DOHH2 (cell line): ENCODE measurements at regions not wholly inside any gene's neighbourhood (a gene's known extent, or its start where the extent isn't known, plus 50 kb on each side); places are given as distances from the start of the nearest gene placed in this dataset.

Experiments used
- H3F3A ChIP-seq: fragments of 200-600 bp; sonication (generic), shearing (Covaris generic); 2 replicates; pipeline ENCODE4 v1.6.0; 2016; ENCODE audit warnings: antibody characterized with exemption, mild to moderate bottlenecking; ENCODE audit not compliant: control insufficient read depth, insufficient read depth
- H3K27ac ChIP-seq: fragments of 200-600 bp; sonication (generic); 2 replicates; pipeline ENCODE4 v1.5.1; 2014; ENCODE audit warnings: low read depth, mild to moderate bottlenecking, low read length, moderate library complexity
- H3K27me3 ChIP-seq: fragments of 200-600 bp; sonication (generic); 2 replicates; pipeline ENCODE4 v1.6.1; 2014; ENCODE audit warnings: mild to moderate bottlenecking, low read length, mixed read lengths; ENCODE audit not compliant: control insufficient read depth
- H3K36me3 ChIP-seq: fragments of 200-600 bp; sonication (generic); 2 replicates; pipeline ENCODE4 v1.6.1; 2014; ENCODE audit warnings: mild to moderate bottlenecking, low read length, moderate library complexity, mixed read lengths; ENCODE audit not compliant: control insufficient read depth
- H3K4me1 ChIP-seq: fragments of 200-600 bp; sonication (generic); 2 replicates; pipeline ENCODE4 v1.6.1; 2014; ENCODE audit warnings: mild to moderate bottlenecking, low read length, mixed read lengths; ENCODE audit not compliant: control insufficient read depth
- H3K4me2 ChIP-seq: fragments of 200-600 bp; sonication (generic); 2 replicates; pipeline ENCODE4 v1.6.0; 2014; ENCODE audit warnings: mild to moderate bottlenecking, low read length, moderate library complexity
- H3K4me3 ChIP-seq: fragments of 200-600 bp; sonication (generic); 2 replicates; pipeline ENCODE4 v1.5.1; 2014; ENCODE audit warnings: mild to moderate bottlenecking, low read length, mixed read lengths
- H3K79me2 ChIP-seq: fragments of 200-600 bp; sonication (generic); 2 replicates; pipeline ENCODE4 v1.6.1; 2014; ENCODE audit warnings: mild to moderate bottlenecking, low read length, mixed read lengths; ENCODE audit not compliant: control insufficient read depth
- H3K9me2 ChIP-seq: fragments of 200-600 bp; sonication (generic); replicated peaks from 2 replicates; pipeline ENCODE4 v1.6.1; 2014; ENCODE audit warnings: mild to moderate bottlenecking, low read length, mixed read lengths; ENCODE audit not compliant: control insufficient read depth
- H3K9me3 ChIP-seq: fragments of 200-600 bp; sonication (generic); 2 replicates; pipeline ENCODE4 v1.6.1; 2014; ENCODE audit warnings: antibody characterized with exemption, low read length, mixed read lengths; ENCODE audit not compliant: control insufficient read depth, insufficient read depth
- H4K20me1 ChIP-seq: fragments of 200-600 bp; sonication (generic); 2 replicates; pipeline ENCODE4 v1.6.0; 2014; ENCODE audit warnings: low read depth, mild to moderate bottlenecking, antibody characterized with exemption, low read length, moderate library complexity; ENCODE audit not compliant: control insufficient read depth, insufficient read depth
- CTCF ChIP-seq: fragments of 200-600 bp; sonication (generic); IDR thresholded peaks from one replicate; pipeline ENCODE4 v1.5.1; 2014; ENCODE audit warnings: antibody characterized with exemption, mild to moderate bottlenecking, low read depth, low read length; ENCODE audit not compliant: poor library complexity, severe bottlenecking
- EZH2phosphoT487 ChIP-seq: fragments of 200-600 bp; sonication (generic); IDR thresholded peaks from 2 replicates; pipeline ENCODE4 v1.6.1; 2017; ENCODE audit warnings: borderline replicate concordance, mild to moderate bottlenecking, antibody characterized with exemption, low read length, moderate library complexity, mixed read lengths

DNA sequence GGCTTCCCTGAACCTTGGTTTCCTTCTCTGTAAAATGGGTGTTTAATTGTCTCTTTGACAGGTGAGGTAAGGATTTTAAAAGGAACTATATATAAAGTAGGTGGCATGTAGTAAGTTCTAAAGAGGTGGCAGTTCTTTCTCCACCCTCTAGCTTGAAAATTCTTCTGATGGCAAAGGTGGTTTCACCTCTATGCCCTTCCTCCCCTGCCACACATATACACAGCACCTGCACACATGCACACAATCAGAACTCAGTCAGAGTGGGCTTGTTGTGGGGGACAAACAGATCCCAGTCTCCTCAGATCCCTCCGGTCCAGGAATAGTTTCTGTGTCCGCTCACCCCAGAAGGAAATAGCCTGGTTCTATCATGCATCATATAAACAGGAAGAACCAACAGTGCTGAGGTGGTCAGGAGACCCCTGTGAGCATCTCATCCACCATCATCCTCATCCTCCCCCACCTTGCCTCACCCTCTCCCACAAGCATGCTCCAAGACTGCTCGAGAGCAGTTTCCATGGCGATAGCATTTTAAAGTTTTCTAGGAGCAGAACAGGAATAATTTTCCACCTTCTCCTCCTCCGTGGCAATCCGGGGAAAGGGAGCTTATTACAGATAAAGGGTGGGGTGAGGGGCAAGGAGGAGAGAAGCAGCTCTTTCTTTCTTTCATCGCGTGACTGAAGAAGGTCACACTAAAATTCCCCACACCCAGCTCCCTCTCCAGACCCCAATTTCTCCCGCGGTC, 123.6 kb downstream of the CHST1 start:
- TF ChIP-seq CTCF: no peak
- no peak for TF ChIP-seq EZH2phosphoT487
- Histone ChIP-seq H3K9me2 (no peaks in the 10 kb centered on the region), H3K27ac (no peak overlapping the region), H3F3A (no peaks in the 10 kb centered on the region), H3K4me1 (no peaks in the 10 kb centered on the region), H3K4me2 (no peak overlapping the region), H3K9me3 (no peaks in the 10 kb centered on the region), H4K20me1 (no peaks in the 10 kb centered on the region), H3K4me3 (no peak overlapping the region), H3K36me3 (no peaks in the 10 kb centered on the region), H3K27me3 (peaks cover 3% of the 10 kb centered on the region; the same call in 1 of the 2 replicates), H3K79me2 (no peaks in the 10 kb centered on the region)

GRCh38 chr11:45538939-45539338, 126.5 kb downstream of the CHST1 start:
- Histone ChIP-seq H3K4me1 (no peaks in the 10 kb centered on the region), H3K9me2 (no peaks in the 10 kb centered on the region), H3K27me3 (no peaks in the 10 kb centered on the region), H3K9me3 (no peaks in the 10 kb centered on the region), H3F3A (no peaks in the 10 kb centered on the region), H3K36me3 (no peaks in the 10 kb centered on the region), H4K20me1 (no peaks in the 10 kb centered on the region), H3K4me3 (no peak overlapping the region), H3K4me2 (no peak overlapping the region), H3K79me2 (no peaks in the 10 kb centered on the region), H3K27ac (no peak overlapping the region)
- TF ChIP-seq EZH2phosphoT487 (no peak), CTCF (no peak)

- H3K4me3 ChIP-seq: no peak overlapping the region
- H3K9me3 ChIP-seq: no peaks in the 10 kb centered on the region
- no peaks in the 10 kb centered on the region for H3K79me2 ChIP-seq
- no peaks in the 10 kb centered on the region for H3K36me3 ChIP-seq
- no peaks in the 10 kb centered on the region for H3K9me2 ChIP-seq
- H3K27ac ChIP-seq: no peak overlapping the region
- no peaks in the 10 kb centered on the region for H3K27me3 ChIP-seq
- no peak overlapping the region for H3K4me2 ChIP-seq
- no peaks in the 10 kb centered on the region for H3F3A ChIP-seq
- H4K20me1 ChIP-seq: no peaks in the 10 kb centered on the region
- TF ChIP-seq CTCF: no peak
- no peaks in the 10 kb centered on the region for H3K4me1 ChIP-seq
Observed at GRCh38 chr11:45538363-45538762, 127.1 kb downstream of the CHST1 start.
